Immature natural killer cell (primary cell): ENCODE measurements at regions not wholly inside any gene's neighbourhood (a gene's known extent, or its start where the extent isn't known, plus 50 kb on each side); places are given as distances from the start of the nearest gene placed in this dataset.

Source experiments
- DNase-seq, 3 donors: peaks; one replicate each; pipeline ENCODE4 v3.0.0; 2022; ENCODE audit warnings: mixed read lengths in 1 of 3
- H3K27ac Mint-ChIP-seq, 6 donors: one replicate each; pipeline ENCODE4 v1.8.0; 2020; ENCODE audit warnings: mixed read lengths in 6 of 6, mild to moderate bottlenecking in 5 of 6, inconsistent platforms in 4 of 6, moderate library complexity in 3 of 6
- H3K27me3 Mint-ChIP-seq, 3 donors: one replicate each; pipeline ENCODE4 v1.8.0; 2020 to 2021; ENCODE audit warnings: low read depth in 3 of 3, mild to moderate bottlenecking in 3 of 3, mixed read lengths in 3 of 3, moderate library complexity in 3 of 3, inconsistent platforms in 1 of 3
- H3K36me3 Mint-ChIP-seq, 3 donors: one replicate each; pipeline ENCODE4 v1.8.0; 2020; ENCODE audit warnings: mixed read lengths in 3 of 3, inconsistent platforms in 2 of 3, mild to moderate bottlenecking in 2 of 3
- H3K4me1 Mint-ChIP-seq, 2 donors: one replicate each; pipeline ENCODE4 v1.8.0; 2020; ENCODE audit warnings: inconsistent platforms in 2 of 2, mild to moderate bottlenecking in 2 of 2, mixed read lengths in 2 of 2, moderate library complexity in 1 of 2
- H3K4me3 Mint-ChIP-seq, 5 donors: one replicate each; pipeline ENCODE4 v1.8.0; 2020; ENCODE audit warnings: mild to moderate bottlenecking in 5 of 5, mixed read lengths in 5 of 5, inconsistent platforms in 3 of 5, moderate library complexity in 3 of 5
- H3K9me3 Mint-ChIP-seq, 6 donors: one replicate each; pipeline ENCODE4 v1.8.0; 2020; ENCODE audit warnings: mild to moderate bottlenecking in 6 of 6, mixed read lengths in 6 of 6, inconsistent platforms in 4 of 6, moderate library complexity in 3 of 6

- Mint-ChIP-seq H3K4me3 (no peak overlapping the region), H3K4me1 (no peaks in the 10 kb centered on the region), H3K27ac (no peak overlapping the region), H3K9me3 (peaks cover 0 to 7% (median 2%) of the 10 kb centered on the region in 6 donors), H3K36me3 (no peaks in the 10 kb centered on the region), H3K27me3 (peaks cover 0 to 6% (median 2%) of the 10 kb centered on the region in 3 donors)
- DNase-seq: no peak
Measured at GRCh38 chr13:32882691-32883090, 133.5 kb upstream of the KL start.

- peaks cover 0 to 6% (median 2%) of the 10 kb centered on the region in 3 donors for H3K27me3 Mint-ChIP-seq
- H3K27ac Mint-ChIP-seq: no peak overlapping the region
- peaks cover 0 to 12% (median 4%) of the 10 kb centered on the region in 6 donors for H3K9me3 Mint-ChIP-seq
- H3K36me3 Mint-ChIP-seq: no peaks in the 10 kb centered on the region
- DNase-seq: no peak
- no peak overlapping the region for H3K4me3 Mint-ChIP-seq
- H3K4me1 Mint-ChIP-seq: no peaks in the 10 kb centered on the region
Measured at GRCh38 chr13:32883474-32883873, 132.7 kb upstream of the KL start.

GRCh38 chr13:32887617-32888016, 128.6 kb upstream of the KL start:
- no peak overlapping the region for H3K4me3 Mint-ChIP-seq
- H3K27me3 Mint-ChIP-seq: no peaks in the 10 kb centered on the region
- H3K4me1 Mint-ChIP-seq: no peaks in the 10 kb centered on the region
- H3K27ac Mint-ChIP-seq: no peak overlapping the region
- DNase-seq: no peak
- H3K36me3 Mint-ChIP-seq: no peaks in the 10 kb centered on the region
- peaks cover 0 to 12% (median 4%) of the 10 kb centered on the region in 6 donors for H3K9me3 Mint-ChIP-seq

- DNase-seq: no peak
- Mint-ChIP-seq H3K9me3 (peaks cover 0 to 12% (median 4%) of the 10 kb centered on the region in 6 donors), H3K36me3 (no peaks in the 10 kb centered on the region), H3K4me3 (no peak overlapping the region), H3K27me3 (no peaks in the 10 kb centered on the region), H3K27ac (no peak overlapping the region), H3K4me1 (no peaks in the 10 kb centered on the region)
Measured at GRCh38 chr13:32889986-32890565, 126.1 kb upstream of the KL start.

- no peak for DNase-seq
- no peaks in the 10 kb centered on the region for H3K27me3 Mint-ChIP-seq
- no peak overlapping the region for H3K27ac Mint-ChIP-seq
- peaks cover 0 to 2% (median under 1%) of the 10 kb centered on the region in 6 donors for H3K9me3 Mint-ChIP-seq
- no peak overlapping the region for H3K4me3 Mint-ChIP-seq
- no peaks in the 10 kb centered on the region for H3K4me1 Mint-ChIP-seq
- H3K36me3 Mint-ChIP-seq: no peaks in the 10 kb centered on the region
Measured at GRCh38 chr13:32893176-32893575, 123.0 kb upstream of the KL start.

GRCh38 chr13:32894589-32895001, 121.6 kb upstream of the KL start:
- no peak for DNase-seq
- Mint-ChIP-seq H3K4me1 (no peaks in the 10 kb centered on the region), H3K27ac (no peak overlapping the region), H3K27me3 (peaks cover 0 to 2% (median 0%) of the 10 kb centered on the region in 3 donors), H3K36me3 (no peaks in the 10 kb centered on the region), H3K4me3 (no peak overlapping the region), H3K9me3 (peaks cover 0 to 2% (median 0%) of the 10 kb centered on the region in 6 donors)

GRCh38 chr13:32895296-32895695, 120.9 kb upstream of the KL start:
- DNase-seq: no peak
- no peaks in the 10 kb centered on the region for H3K36me3 Mint-ChIP-seq
- H3K9me3 Mint-ChIP-seq: peaks cover 0 to 2% (median 0%) of the 10 kb centered on the region in 6 donors
- H3K4me1 Mint-ChIP-seq: no peaks in the 10 kb centered on the region
- H3K27me3 Mint-ChIP-seq: peaks cover 0 to 2% (median 0%) of the 10 kb centered on the region in 3 donors
- H3K4me3 Mint-ChIP-seq: no peak overlapping the region
- no peak overlapping the region for H3K27ac Mint-ChIP-seq

- no peak for DNase-seq
- H3K9me3 Mint-ChIP-seq: peaks cover 0 to 4% (median 0%) of the 10 kb centered on the region in 6 donors
- peaks cover 0 to 6% (median 0%) of the 10 kb centered on the region in 3 donors for H3K27me3 Mint-ChIP-seq
- no peak overlapping the region for H3K4me3 Mint-ChIP-seq
- H3K4me1 Mint-ChIP-seq: no peaks in the 10 kb centered on the region
- no peak overlapping the region for H3K27ac Mint-ChIP-seq
- no peaks in the 10 kb centered on the region for H3K36me3 Mint-ChIP-seq
Measured at GRCh38 chr13:32897296-32897695, 118.9 kb upstream of the KL start.

- H3K27me3 Mint-ChIP-seq: peaks cover 0 to 6% (median 0%) of the 10 kb centered on the region in 3 donors
- no peaks in the 10 kb centered on the region for H3K36me3 Mint-ChIP-seq
- peaks cover 9 to 16% of the 10 kb centered on the region in 2 donors for H3K4me1 Mint-ChIP-seq
- H3K27ac Mint-ChIP-seq: no peak overlapping the region
- no peak for DNase-seq
- no peak overlapping the region for H3K4me3 Mint-ChIP-seq
- H3K9me3 Mint-ChIP-seq: peaks cover 0 to 10% (median 0%) of the 10 kb centered on the region in 6 donors
Measured at GRCh38 chr13:32902029-32902780, 114.0 kb upstream of the KL start.

GRCh38 chr13:32902874-32903273, 113.3 kb upstream of the KL start:
- H3K36me3 Mint-ChIP-seq: no peaks in the 10 kb centered on the region
- peaks cover 0 to 6% (median 3%) of the 10 kb centered on the region in 3 donors for H3K27me3 Mint-ChIP-seq
- no peak overlapping the region for H3K27ac Mint-ChIP-seq
- no peak overlapping the region for H3K4me3 Mint-ChIP-seq
- peaks cover 0 to 10% (median 0%) of the 10 kb centered on the region in 6 donors for H3K9me3 Mint-ChIP-seq
- no peak for DNase-seq
- peaks cover 9 to 16% of the 10 kb centered on the region in 2 donors for H3K4me1 Mint-ChIP-seq

- Mint-ChIP-seq H3K36me3 (no peaks in the 10 kb centered on the region), H3K4me1 (peaks cover 9 to 16% of the 10 kb centered on the region in 2 donors), H3K27me3 (peaks cover 0 to 6% (median 4%) of the 10 kb centered on the region in 3 donors), H3K4me3 (no peak overlapping the region), H3K27ac (no peak overlapping the region), H3K9me3 (peaks cover 0 to 10% (median 0%) of the 10 kb centered on the region in 6 donors)
- no peak for DNase-seq
Measured at GRCh38 chr13:32903720-32904119, 112.5 kb upstream of the KL start.

GRCh38 chr13:32904266-32904665, 112.0 kb upstream of the KL start:
- H3K27ac Mint-ChIP-seq: no peak overlapping the region

GRCh38 chr13:32905063-32905863, 111.0 kb upstream of the KL start:
- Mint-ChIP-seq H3K27ac (no peak overlapping the region), H3K4me1 (peaks cover 9 to 16% of the 10 kb centered on the region in 2 donors), H3K27me3 (peaks cover 0 to 4% (median 4%) of the 10 kb centered on the region in 3 donors), H3K9me3 (peaks cover 0 to 10% (median 0%) of the 10 kb centered on the region in 6 donors), H3K36me3 (no peaks in the 10 kb centered on the region), H3K4me3 (peak overlapping the region in 1 of 5 donors; percentile 8)
- no peak for DNase-seq

More at GRCh38 chr13:32904266-32904665, 112.0 kb upstream of the KL start:
- Mint-ChIP-seq H3K27me3 (peaks cover 0 to 6% (median 4%) of the 10 kb centered on the region in 3 donors), H3K4me1 (peaks cover 9 to 16% of the 10 kb centered on the region in 2 donors), H3K9me3 (peaks cover 0 to 10% (median 0%) of the 10 kb centered on the region in 6 donors), H3K36me3 (no peaks in the 10 kb centered on the region), H3K4me3 (no peak overlapping the region)
- DNase-seq: no peak

- Mint-ChIP-seq H3K27ac (no peak overlapping the region), H3K4me3 (no peak overlapping the region), H3K27me3 (peaks cover 0 to 4% (median 4%) of the 10 kb centered on the region in 3 donors), H3K9me3 (peaks cover 0 to 11% (median 0%) of the 10 kb centered on the region in 6 donors), H3K4me1 (peaks cover 9 to 16% of the 10 kb centered on the region in 2 donors), H3K36me3 (no peaks in the 10 kb centered on the region)
- DNase-seq: no peak
Measured at GRCh38 chr13:32905864-32906180, 110.4 kb upstream of the KL start.
